Liver (tissue), 8 donors: ENCODE measurements at regions not wholly inside any gene's neighbourhood (a gene's known extent, or its start where the extent isn't known, plus 50 kb on each side); places are given as distances from the start of the nearest gene placed in this dataset.

Experiments
- DNase-seq: peaks from one replicate; pipeline ENCODE4 v3.0.0-alpha.2; 2017; ENCODE audit warnings: low spot score
- H3K27ac ChIP-seq, 2 donors: one replicate each; pipeline ENCODE4 v1.7.0; 2013; ENCODE audit warnings: inconsistent platforms in 2 of 2, low read length in 2 of 2, control low read depth in 1 of 2, low read depth in 1 of 2, mild to moderate bottlenecking in 1 of 2
- H3K27me3 ChIP-seq, 4 donors: one replicate each; pipeline versions ENCODE4 v1.6.1 to v1.7.0; 2013; ENCODE audit warnings: low read length in 3 of 4, inconsistent platforms in 1 of 4, mild to moderate bottlenecking in 1 of 4, moderate library complexity in 1 of 4; ENCODE audit not compliant: control insufficient read depth in 4 of 4, insufficient read depth in 4 of 4
- H3K36me3 ChIP-seq, 4 donors: one replicate each; pipeline versions ENCODE4 v1.6.1 to v1.7.0; 2013; ENCODE audit warnings: low read length in 3 of 4, mild to moderate bottlenecking in 3 of 4, low read depth in 1 of 4, moderate library complexity in 1 of 4; ENCODE audit not compliant: control insufficient read depth in 4 of 4, insufficient read depth in 3 of 4
- H3K4me1 ChIP-seq, 4 donors: one replicate each; pipeline versions ENCODE4 v1.6.1 to v1.7.0; 2013; ENCODE audit warnings: low read length in 3 of 4, mild to moderate bottlenecking in 3 of 4, moderate library complexity in 1 of 4; ENCODE audit not compliant: control insufficient read depth in 4 of 4, insufficient read depth in 4 of 4
- H3K4me3 ChIP-seq, 3 donors: one replicate each; pipeline versions ENCODE4 v1.6.1 to v1.7.0; 2013; ENCODE audit warnings: low read length in 3 of 3, control low read depth in 1 of 3, low read depth in 1 of 3, mild to moderate bottlenecking in 1 of 3
- H3K9ac ChIP-seq, 2 donors: one replicate each; pipeline ENCODE4 v1.7.0; 2013; ENCODE audit warnings: low read length in 2 of 2, mild to moderate bottlenecking in 2 of 2, moderate library complexity in 2 of 2, control low read depth in 1 of 2, low read depth in 1 of 2
- H3K9me3 ChIP-seq, 4 donors: one replicate each; pipeline versions ENCODE4 v1.6.1 to v1.7.0; 2013; ENCODE audit warnings: low read length in 3 of 4; ENCODE audit not compliant: control insufficient read depth in 4 of 4
- ATF3 ChIP-seq: IDR thresholded peaks from 2 replicates; pipeline ENCODE4 v1.6.1; 2016; ENCODE audit warnings: antibody characterized with exemption
- CTCF ChIP-seq: fragments of 150-350 bp; IDR thresholded peaks from 2 replicates; pipeline ENCODE4 v1.5.1; 2017; ENCODE audit warnings: improper control_type of control experiment, low read depth, low read length; ENCODE audit not compliant: missing input control
- EGR1 ChIP-seq, 2 donors: IDR thresholded peaks; 2 replicates each; pipeline ENCODE4 v1.6.1; 2016 to 2018; ENCODE audit warnings: antibody characterized with exemption in 2 of 2, low read depth in 2 of 2
- FOXA1 ChIP-seq: IDR thresholded peaks from 2 replicates; pipeline ENCODE4 v1.6.1; 2016; ENCODE audit warnings: antibody characterized with exemption
- FOXA2 ChIP-seq: IDR thresholded peaks from 2 replicates; pipeline ENCODE4 v1.6.1; 2016; ENCODE audit warnings: antibody characterized with exemption
- GABPA ChIP-seq, 2 donors: IDR thresholded peaks in 1 of 2; conservative IDR thresholded peaks in 1 of 2; 2 replicates each; pipeline ENCODE4 v1.6.1; 2016; ENCODE audit warnings: antibody characterized with exemption in 2 of 2, mild to moderate bottlenecking in 1 of 2, moderate library complexity in 1 of 2
- HNF4A ChIP-seq, 2 donors: conservative IDR thresholded peaks; 2 replicates each; pipeline ENCODE4 v1.6.1; 2016; ENCODE audit warnings: antibody characterized with exemption in 2 of 2, mild to moderate bottlenecking in 2 of 2
- HNF4G ChIP-seq: IDR thresholded peaks from 2 replicates; pipeline ENCODE4 v1.6.1; 2016; ENCODE audit warnings: antibody characterized with exemption
- JUND ChIP-seq, 2 donors: IDR thresholded peaks; 2 replicates each; pipeline ENCODE4 v1.6.1; 2016; ENCODE audit warnings: antibody characterized with exemption in 2 of 2
- MAX ChIP-seq: IDR thresholded peaks from 2 replicates; pipeline ENCODE4 v1.6.1; 2016; ENCODE audit warnings: antibody characterized with exemption
- NR2F2 ChIP-seq: IDR thresholded peaks from 2 replicates; pipeline ENCODE4 v1.6.1; 2016; ENCODE audit warnings: antibody characterized with exemption
- RAD21 ChIP-seq, 2 donors: IDR thresholded peaks; 2 replicates each; pipeline ENCODE4 v1.6.1; 2016; ENCODE audit warnings: antibody characterized with exemption in 2 of 2, mild to moderate bottlenecking in 2 of 2
- REST ChIP-seq: IDR thresholded peaks from 2 replicates; pipeline ENCODE4 v1.6.1; 2016; ENCODE audit warnings: antibody characterized with exemption, mild to moderate bottlenecking
- SP1 ChIP-seq: IDR thresholded peaks from 2 replicates; pipeline ENCODE4 v1.6.1; 2018; ENCODE audit warnings: antibody characterized with exemption, mild to moderate bottlenecking
- YY1 ChIP-seq: IDR thresholded peaks from 2 replicates; pipeline ENCODE4 v1.6.1; 2016; ENCODE audit warnings: antibody characterized with exemption, mild to moderate bottlenecking
- WGBS: extraction: QIAGEN DNeasy Blood & Tissue Kit; methylation state at CpG from one replicate; pipeline ENCODE4 v1.1.7; 2013; 5-methylcytosine and 5-hydroxymethylcytosine counted together
- TF ChIP-seq, protein P1 (sequence below): IDR thresholded peaks from 2 replicates; pipeline ENCODE4 v1.6.1; 2016; ENCODE audit warnings: antibody characterized with exemption
- donor health status: healthy.
- donor health status: healthy.
- donor health status: healthy.
- donor health status: healthy.
- donor health status: healthy.

DNA sequence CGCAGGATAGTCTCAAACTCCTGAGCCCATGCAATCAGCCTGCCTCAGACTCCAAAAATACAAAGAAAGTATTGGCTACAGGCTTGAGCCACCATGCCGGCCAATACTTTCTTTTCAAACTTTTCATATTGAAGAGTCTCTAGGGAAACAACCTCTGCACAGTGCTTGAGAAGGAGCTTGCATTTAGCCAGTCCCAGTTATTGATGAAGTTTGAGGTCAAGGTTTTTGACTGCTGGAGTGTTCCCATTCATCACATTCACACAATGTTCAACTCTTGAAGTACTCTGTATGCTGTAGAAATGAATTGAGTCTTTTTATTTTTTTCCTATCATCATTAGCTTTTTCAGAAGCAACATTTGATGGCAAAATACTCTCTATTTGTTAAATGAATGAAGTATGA, 355.8 kb upstream of the E2F7 start:
- Histone ChIP-seq H3K36me3 (no peaks in the 10 kb centered on the region), H3K4me3 (no peak overlapping the region), H3K27me3 (no peaks in the 10 kb centered on the region), H3K9ac (no peak overlapping the region), H3K4me1 (no peaks in the 10 kb centered on the region), H3K27ac (no peak overlapping the region), H3K9me3 (peaks cover 0 to 3% (median 1%) of the 10 kb centered on the region in 4 donors)
- no peak for DNase-seq
- no peak for TF ChIP-seq MAX
- no peak for TF ChIP-seq ATF3
- no peak for TF ChIP-seq NR2F2
- TF ChIP-seq RAD21 (IDR thresholded peaks at IDR 0.05) = no peak
- TF ChIP-seq REST = no peak
- TF ChIP-seq, protein P1, sequence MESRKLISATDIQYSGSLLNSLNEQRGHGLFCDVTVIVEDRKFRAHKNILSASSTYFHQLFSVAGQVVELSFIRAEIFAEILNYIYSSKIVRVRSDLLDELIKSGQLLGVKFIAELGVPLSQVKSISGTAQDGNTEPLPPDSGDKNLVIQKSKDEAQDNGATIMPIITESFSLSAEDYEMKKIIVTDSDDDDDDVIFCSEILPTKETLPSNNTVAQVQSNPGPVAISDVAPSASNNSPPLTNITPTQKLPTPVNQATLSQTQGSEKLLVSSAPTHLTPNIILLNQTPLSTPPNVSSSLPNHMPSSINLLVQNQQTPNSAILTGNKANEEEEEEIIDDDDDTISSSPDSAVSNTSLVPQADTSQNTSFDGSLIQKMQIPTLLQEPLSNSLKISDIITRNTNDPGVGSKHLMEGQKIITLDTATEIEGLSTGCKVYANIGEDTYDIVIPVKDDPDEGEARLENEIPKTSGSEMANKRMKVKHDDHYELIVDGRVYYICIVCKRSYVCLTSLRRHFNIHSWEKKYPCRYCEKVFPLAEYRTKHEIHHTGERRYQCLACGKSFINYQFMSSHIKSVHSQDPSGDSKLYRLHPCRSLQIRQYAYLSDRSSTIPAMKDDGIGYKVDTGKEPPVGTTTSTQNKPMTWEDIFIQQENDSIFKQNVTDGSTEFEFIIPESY = no peak
- no peak for TF ChIP-seq EGR1 (IDR thresholded peaks at IDR 0.05; ENCODE audit: low read depth in 2 of 2)
- TF ChIP-seq SP1 = no peak
- TF ChIP-seq HNF4G = no peak
- TF ChIP-seq GABPA (IDR thresholded peaks at IDR 0.05 in 1 of 2, conservative IDR thresholded peaks at IDR 0.05 in 1 of 2) = no peak
- no peak for TF ChIP-seq CTCF
- no peak for TF ChIP-seq YY1
- no peak for TF ChIP-seq FOXA2
- no peak for TF ChIP-seq FOXA1
- 91% methylated on average over 2 of the region's 2 CpGs for WGBS

- H3K27me3 ChIP-seq = no peaks in the 10 kb centered on the region
- H3K4me1 ChIP-seq = no peaks in the 10 kb centered on the region
- no peak overlapping the region for H3K9ac ChIP-seq
- H3K9me3 ChIP-seq = no peaks in the 10 kb centered on the region
- H3K36me3 ChIP-seq = no peaks in the 10 kb centered on the region
- DNase-seq = no peak
- H3K4me3 ChIP-seq = no peak overlapping the region
- no peak overlapping the region for H3K27ac ChIP-seq
- TF ChIP-seq HNF4A (conservative IDR thresholded peaks at IDR 0.05) = no peak
- no peak for TF ChIP-seq GABPA (IDR thresholded peaks at IDR 0.05 in 1 of 2, conservative IDR thresholded peaks at IDR 0.05 in 1 of 2)
- TF ChIP-seq JUND (IDR thresholded peaks at IDR 0.05) = no peak
- TF ChIP-seq FOXA1 = no peak
- TF ChIP-seq CTCF = no peak
- TF ChIP-seq SP1 = no peak
- TF ChIP-seq YY1 = no peak
- TF ChIP-seq, protein P1 = no peak
- no peak for TF ChIP-seq NR2F2
- no peak for TF ChIP-seq REST
Observed at GRCh38 chr12:77409551-77409950, 344.2 kb upstream of the E2F7 start.
